GM12878 (cell line): ENCODE measurements at regions not wholly inside any gene's neighbourhood (a gene's known extent, or its start where the extent isn't known, plus 50 kb on each side); places are given as distances from the start of the nearest gene placed in this dataset.

Experiments
- ATAC-seq: fragments of 200-7000 bp; cut with Tn5 transposase; 3 replicates; pipeline ENCODE4 v1.9.1; 2020; ENCODE audit warnings: mild to moderate bottlenecking, moderate library complexity
- BruUV-seq: library from RNA; stranded (reverse); fragments of 400-500 nt; replicated peaks from 2 replicates; lab custom pipeline; 2021; lab: Mats Ljungman, UMichigan
- CTCF ChIA-PET: fragments of 300-600 bp; sonication (Branson Sonifier 250); formaldehyde crosslinking; extraction: SDS; loops from one replicate; lab custom pipeline; 2021; ENCODE audit warnings: inconsistent platforms; lab: Yijun Ruan, JAX
- POLR2A ChIA-PET: fragments of 350-600 bp; formaldehyde crosslinking; extraction: SDS; loops from one replicate; lab custom pipeline; 2021; ENCODE audit warnings: inconsistent platforms; lab: Charles Lee
- RAD21 ChIA-PET: fragments of 300-600 bp; sonication (Branson Sonifier 250); formaldehyde crosslinking; loops from one replicate; lab custom pipeline; 2023; ENCODE audit warnings: antibody characterized with exemption; ENCODE audit not compliant: unreplicated experiment; lab: Charles Lee
- SMC1A ChIA-PET: fragments of 300-600 bp; sonication (Branson Sonifier 250); formaldehyde crosslinking; loops from one replicate; lab custom pipeline; 2023; ENCODE audit not compliant: unreplicated experiment, uncharacterized antibody; lab: Charles Lee
- DNase-seq: peaks from one replicate; pipeline ENCODE4 v3.0.0-alpha.2; 2011; ENCODE audit warnings: low read depth, low spot score
- FAIRE-seq: peaks from 3 replicates; lab custom pipeline; 2011; peaks lifted over from hg19 to GRCh38; lab: Jason Lieb, UNC
- H2AFZ ChIP-seq: 2 replicates; pipeline ENCODE4 v1.6.0; 2011; ENCODE audit warnings: low read depth, low read length, control low read depth; ENCODE audit not compliant: control insufficient read depth
- H3K27ac ChIP-seq: 2 replicates; pipeline ENCODE4 v1.5.1; 2011; ENCODE audit warnings: control low read depth; ENCODE audit not compliant: control insufficient read depth, insufficient read depth
- H3K27me3 ChIP-seq, 2 experiments: replicated peaks in 1 of 2; 2 replicates each; pipeline versions ENCODE4 v1.6.0 to v1.6.1; 2011; ENCODE audit warnings: low read length in 1 of 2; ENCODE audit not compliant: control insufficient read depth in 2 of 2, insufficient read depth in 2 of 2
- H3K36me3 ChIP-seq, 2 experiments: 2 replicates each; pipeline ENCODE4 v1.5.1; 2011; ENCODE audit warnings: low read length in 1 of 2; ENCODE audit not compliant: control insufficient read depth in 2 of 2, insufficient read depth in 2 of 2
- H3K4me1 ChIP-seq: 2 replicates; pipeline ENCODE4 v1.6.1; 2011; ENCODE audit warnings: mild to moderate bottlenecking, low read length, moderate library complexity, mixed read lengths; ENCODE audit not compliant: control insufficient read depth, insufficient read depth
- H3K4me2 ChIP-seq: 2 replicates; pipeline ENCODE4 v1.6.0; 2011; ENCODE audit warnings: control low read depth; ENCODE audit not compliant: control insufficient read depth, insufficient read depth
- H3K4me3 ChIP-seq: fragments of 200-600 bp; sonication (generic); 2 replicates; pipeline ENCODE4 v1.5.1; 2016
- H3K79me2 ChIP-seq: 2 replicates; pipeline ENCODE4 v1.6.0; 2011; ENCODE audit warnings: low read length; ENCODE audit not compliant: control insufficient read depth, insufficient read depth
- H3K9ac ChIP-seq: 2 replicates; pipeline ENCODE4 v1.8.0; 2011; ENCODE audit warnings: low read length, control low read depth, mixed read lengths; ENCODE audit not compliant: control insufficient read depth, insufficient read depth
- H3K9me3 ChIP-seq: replicated peaks from 3 replicates; pipeline ENCODE4 v1.5.1; 2011; ENCODE audit warnings: mild to moderate bottlenecking, low read length; ENCODE audit not compliant: control insufficient read depth, insufficient read depth
- H4K20me1 ChIP-seq: 2 replicates; pipeline ENCODE4 v1.6.0; 2011; ENCODE audit not compliant: control insufficient read depth, insufficient read depth
- CBX5 ChIP-seq: sonication (generic); IDR thresholded peaks from 2 replicates; pipeline ENCODE4 v1.6.1; 2016; ENCODE audit warnings: low read depth, moderate library complexity, mild to moderate bottlenecking, inconsistent platforms
- E2F8 ChIP-seq: fragments of 450-650 bp; IDR thresholded peaks from 2 replicates; pipeline ENCODE4 v1.6.1; 2018; ENCODE audit warnings: mild to moderate bottlenecking, low read depth, moderate library complexity; ENCODE audit not compliant: partially characterized antibody
- EGR1 ChIP-seq, 2 experiments: IDR thresholded peaks; 1 replicate in 1 of 2; 2 replicates in 1 of 2; pipeline ENCODE4 v1.6.1; 2011 to 2012; ENCODE audit warnings: low read depth in 2 of 2, low read length in 2 of 2, borderline replicate concordance in 1 of 2, mild to moderate bottlenecking in 1 of 2, moderate library complexity in 1 of 2
- FOXM1 ChIP-seq: IDR thresholded peaks from 2 replicates; pipeline ENCODE4 v1.6.1; 2012; ENCODE audit warnings: low read depth, mild to moderate bottlenecking, inconsistent platforms, low read length, moderate library complexity
- HCFC1 ChIP-seq: fragments of 150-350 bp; IDR thresholded peaks from 2 replicates; pipeline ENCODE4 v1.6.1; 2014; ENCODE audit warnings: low read length
- KDM1A ChIP-seq: fragments of 200-600 bp; sonication (generic); IDR thresholded peaks from 2 replicates; pipeline ENCODE4 v1.6.1; 2016; ENCODE audit warnings: borderline replicate concordance
- KLF5 ChIP-seq: fragments of 450-650 bp; IDR thresholded peaks from 2 replicates; pipeline ENCODE4 v1.6.1; 2014; ENCODE audit warnings: mild to moderate bottlenecking; ENCODE audit not compliant: partially characterized antibody
- NBN ChIP-seq: fragments of 450-650 bp; IDR thresholded peaks from 2 replicates; pipeline ENCODE4 v1.6.1; 2016
- RBBP5 ChIP-seq: fragments of 200-600 bp; sonication (generic); conservative IDR thresholded peaks from 2 replicates; pipeline ENCODE4 v1.6.1; 2016
- RUNX3 ChIP-seq: IDR thresholded peaks from 2 replicates; pipeline ENCODE4 v1.6.1; 2012; ENCODE audit warnings: low read length, inconsistent platforms
- SIN3A ChIP-seq: IDR thresholded peaks from 2 replicates; pipeline ENCODE4 v1.6.1; 2012; ENCODE audit warnings: low read depth, low read length, improper control_type of control experiment
- SMAD1 ChIP-seq: fragments of 450-650 bp; IDR thresholded peaks from 2 replicates; pipeline ENCODE4 v1.6.1; 2018; ENCODE audit warnings: mild to moderate bottlenecking, low read depth; ENCODE audit not compliant: partially characterized antibody
- SMAD5 ChIP-seq: IDR thresholded peaks from 2 replicates; pipeline ENCODE4 v1.6.1; 2016; ENCODE audit warnings: antibody characterized with exemption, low read depth
- TCF12 ChIP-seq: IDR thresholded peaks from 2 replicates; pipeline ENCODE4 v1.6.1; 2011; ENCODE audit warnings: low read depth, mild to moderate bottlenecking, low read length
- USF2 ChIP-seq: IDR thresholded peaks from 2 replicates; pipeline ENCODE4 v1.6.1; 2011; ENCODE audit warnings: low read depth, low read length, improper control_type of control experiment, borderline replicate concordance
- ZNF274 ChIP-seq: IDR thresholded peaks from one replicate; pipeline ENCODE4 v1.8.0; 2011; ENCODE audit not compliant: insufficient read length, insufficient read depth
- ZSCAN29 ChIP-seq: fragments of 450-650 bp; IDR thresholded peaks from 2 replicates; pipeline ENCODE4 v1.6.1; 2017; ENCODE audit warnings: mild to moderate bottlenecking, moderate library complexity
- WGBS: methylation state at CpG from one replicate; pipeline ENCODE4 v1.1.6; 2016; ENCODE audit warnings: low lambda C conversion rate; ENCODE audit not compliant: insufficient replicate concordance, insufficient coverage; ENCODE audit errors: missing lambda C conversion rate; 5-methylcytosine and 5-hydroxymethylcytosine counted together
- in situ Hi-C: fragments of 300-500 bp; cut with MboI; formaldehyde crosslinking; loops from 9 replicates; pipeline ENCODE4 v1.14.3; 2018; ENCODE audit warnings: mixed read lengths
- intact Hi-C: fragments of 100-400 bp; cut with micrococcal nuclease; formaldehyde crosslinking; loops from one replicate; pipeline ENCODE4 v1.14.2; 2022; ENCODE audit not compliant: unreplicated experiment

GRCh38 chr13:88866195-88866594 lies 1195.0 kb downstream of the SLITRK5 start:
- ChIA-PET CTCF (no interaction called here), POLR2A (no interaction called here), SMC1A (no interaction called here), RAD21 (no interaction called here)
- H3K79me2 ChIP-seq, result no peaks in the 10 kb centered on the region
- H3K4me2 ChIP-seq, result no peak overlapping the region
- no peak overlapping the region for H3K4me3 ChIP-seq
- H2AFZ ChIP-seq, result no peak overlapping the region
- TF ChIP-seq NBN (no peak), KDM1A (no peak), KLF5 (no peak), E2F8 (no peak), RUNX3 (no peak), FOXM1 (no peak), ZNF274 (no peak), TCF12 (no peak), ZSCAN29 (no peak), CBX5 (no peak), SIN3A (no peak), RBBP5 (no peak), HCFC1 (no peak), USF2 (no peak), EGR1 (IDR thresholded peaks at IDR 0.05; ENCODE audit: borderline replicate concordance in 1 of 2, low read depth in 2 of 2, low read length in 2 of 2) (no peak), SMAD5 (no peak), SMAD1 (no peak)
- no peaks in the 10 kb centered on the region for H3K9me3 ChIP-seq
- ATAC-seq (no peak), FAIRE-seq (no peak), DNase-seq (no peak)
- no peak overlapping the region for H3K27ac ChIP-seq
- H3K36me3 ChIP-seq, result no peaks in the 10 kb centered on the region
- no peak overlapping the region for H3K9ac ChIP-seq
- intact Hi-C loops (no loop called here), in situ Hi-C loops (no loop called here)
- BruUV-seq, result no TSS peak
- no peaks in the 10 kb centered on the region for H3K27me3 ChIP-seq
- 22% methylated on average over 5 of the region's 5 CpGs for WGBS
- no peaks in the 10 kb centered on the region for H4K20me1 ChIP-seq
- no peaks in the 10 kb centered on the region for H3K4me1 ChIP-seq
